ENCODE measurements at regions not wholly inside any gene's neighbourhood (a gene's known extent, or its start where the extent isn't known, plus 50 kb on each side); places are given as distances from the start of the nearest gene placed in this dataset.

DNA sequence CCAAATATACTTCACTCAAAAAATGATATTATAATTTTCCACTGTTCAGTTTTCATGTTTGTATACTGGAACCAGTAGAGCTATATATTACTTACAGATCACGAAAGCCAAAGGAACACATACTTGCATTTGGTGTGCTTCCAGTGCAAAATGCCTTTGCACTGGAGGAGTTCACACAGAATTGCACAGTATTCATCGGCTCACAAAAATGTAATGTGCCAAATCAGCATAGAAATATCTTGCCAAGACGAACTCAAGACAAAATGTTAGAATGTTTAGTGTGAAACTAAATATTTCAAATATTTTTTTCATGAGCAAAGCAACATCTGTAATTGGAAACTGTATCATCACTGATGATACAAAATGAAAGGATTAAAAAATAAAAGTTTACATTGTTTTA, 646.2 kb upstream of the SEMA3D start (continued):
- TF ChIP-seq SIN3B (IDR thresholded peaks at IDR 0.05; ENCODE audit: low read depth) = no peak

DNA sequence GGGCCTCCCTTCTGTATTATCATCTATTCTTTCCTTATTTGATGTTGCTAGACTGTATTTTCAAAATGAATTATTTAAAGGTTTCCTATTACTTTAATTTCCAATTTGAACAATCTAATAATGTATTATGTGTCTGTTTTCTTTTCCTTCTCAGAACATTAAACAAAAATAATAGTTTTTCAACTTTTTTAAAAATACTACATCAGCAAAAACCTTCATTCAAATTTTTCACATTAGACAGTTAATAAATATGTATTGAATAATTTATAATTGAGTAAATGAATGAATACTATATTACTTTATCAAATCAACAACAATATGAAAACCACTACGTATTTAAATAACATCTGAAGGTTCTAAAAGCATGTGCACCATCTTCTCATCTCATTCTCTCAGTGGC, 644.1 kb upstream of the SEMA3D start:
- WGBS (ENCODE audit: insufficient coverage, low coverage, missing lambda C conversion rate) = 0% methylated on average over 1 of the region's 1 CpG

DNA sequence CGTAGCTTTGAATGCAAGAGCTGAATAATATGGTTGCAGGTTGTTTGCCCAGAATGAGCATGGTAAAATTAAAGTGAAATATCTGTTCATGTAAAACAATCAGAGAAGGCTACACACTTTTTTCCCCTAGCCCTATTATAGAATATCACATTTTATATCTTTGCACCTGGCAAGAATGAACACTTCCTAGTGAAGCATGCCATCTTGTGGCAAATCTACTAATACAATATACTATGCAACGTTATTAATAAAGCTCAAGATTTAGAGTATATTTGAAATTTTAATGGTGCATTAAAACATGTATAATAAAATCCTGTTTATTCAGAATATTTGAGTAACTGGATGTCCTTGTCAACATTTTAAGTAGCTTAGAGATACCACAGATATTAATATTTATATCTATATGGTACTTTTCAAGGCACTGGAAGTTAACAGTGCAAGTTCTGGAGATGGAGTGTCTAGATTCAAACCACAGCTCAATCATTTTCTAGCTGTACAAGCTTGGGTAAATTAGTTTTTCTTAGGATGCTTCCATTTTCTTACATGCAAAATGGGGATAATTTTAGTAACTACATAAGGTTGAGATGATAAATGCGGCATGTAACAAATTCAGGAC, 643.1 kb upstream of the SEMA3D start:
- no TSS peak for BruUV-seq (replicated peaks)
- Histone ChIP-seq H3K27ac (ENCODE audit: extremely low read depth, low read depth, low read length) (no peak overlapping the region), H3K9me3 (replicated peaks; ENCODE audit: control insufficient read depth, insufficient read depth, low read depth, low read length) (no peaks in the 10 kb centered on the region), H3K36me3 (ENCODE audit: control insufficient read depth, insufficient read depth, low read length) (no peaks in the 10 kb centered on the region), H3K79me2 (ENCODE audit: control insufficient read depth, insufficient read depth, low read length) (no peaks in the 10 kb centered on the region), H4K20me1 (replicated peaks; ENCODE audit: control insufficient read depth, insufficient read depth, low read length) (no peaks in the 10 kb centered on the region), H3K4me2 (ENCODE audit: insufficient read depth, low read length) (no peak overlapping the region), H3K9me1 (ENCODE audit: control insufficient read depth, insufficient read depth, low read length) (no peaks in the 10 kb centered on the region), H3K4me1 (replicated peaks in 1 of 2; ENCODE audit: control insufficient read depth in 2 of 2, insufficient read depth in 2 of 2, low read length in 2 of 2) (no peaks in the 10 kb centered on the region), H3K9ac (ENCODE audit: insufficient read depth in 1 of 2, low read depth in 2 of 2, low read length in 2 of 2) (no peak overlapping the region), H3K27me3 (ENCODE audit: control insufficient read depth in 2 of 2, insufficient read depth in 2 of 2, low read length in 2 of 2) (no peaks in the 10 kb centered on the region), H3K4me3 (no peak overlapping the region), H2AFZ (ENCODE audit: low read depth, low read length) (no peak overlapping the region)
- WGBS (ENCODE audit: insufficient coverage, low coverage, missing lambda C conversion rate) = 1% methylated on average over 3 of the region's 3 CpGs
- DNase-seq (ENCODE audit: extremely low read depth in 1 of 4, low spot score in 3 of 4) (no peak), ATAC-seq (no peak), FAIRE-seq (no peak)
- intact Hi-C loops (cut with micrococcal nuclease) (no loop called here), in situ Hi-C loops (cut with MboI) (no loop called here)
- POLR2A ChIA-PET = no interaction called here
- CTCF ChIA-PET (ENCODE audit: low intra/inter-chr PET ratio) = no interaction called here
- TF ChIP-seq SMAD2 (IDR thresholded peaks at IDR 0.05; ENCODE audit: low read depth, low read length) (no peak), SMC3 (conservative IDR thresholded peaks at IDR 0.05; ENCODE audit: insufficient read depth, low read depth, low read length) (no peak), KAT8 (IDR thresholded peaks at IDR 0.05; ENCODE audit: low read depth) (no peak), ZNF561 (CRISPR knock-in tag; conservative IDR thresholded peaks at IDR 0.05) (no peak), TAF7 (tag; IDR thresholded peaks at IDR 0.05) (no peak), ZNF589 (CRISPR knock-in tag; IDR thresholded peaks at IDR 0.05; ENCODE audit: low read depth) (no peak)
- TF ChIP-seq, protein P1, sequence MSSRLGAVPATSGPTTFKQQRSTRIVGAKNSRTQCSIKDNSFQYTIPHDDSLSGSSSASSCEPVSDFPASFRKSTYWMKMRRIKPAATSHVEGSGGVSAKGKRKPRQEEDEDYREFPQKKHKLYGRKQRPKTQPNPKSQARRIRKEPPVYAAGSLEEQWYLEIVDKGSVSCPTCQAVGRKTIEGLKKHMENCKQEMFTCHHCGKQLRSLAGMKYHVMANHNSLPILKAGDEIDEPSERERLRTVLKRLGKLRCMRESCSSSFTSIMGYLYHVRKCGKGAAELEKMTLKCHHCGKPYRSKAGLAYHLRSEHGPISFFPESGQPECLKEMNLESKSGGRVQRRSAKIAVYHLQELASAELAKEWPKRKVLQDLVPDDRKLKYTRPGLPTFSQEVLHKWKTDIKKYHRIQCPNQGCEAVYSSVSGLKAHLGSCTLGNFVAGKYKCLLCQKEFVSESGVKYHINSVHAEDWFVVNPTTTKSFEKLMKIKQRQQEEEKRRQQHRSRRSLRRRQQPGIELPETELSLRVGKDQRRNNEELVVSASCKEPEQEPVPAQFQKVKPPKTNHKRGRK (tag; IDR thresholded peaks at IDR 0.05) = no peak

More for the DNA sequence above, 644.1 kb upstream of the SEMA3D start:
- DNase-seq (ENCODE audit: extremely low read depth in 1 of 4, low spot score in 3 of 4) = no peak
- Histone ChIP-seq H3K27me3 (ENCODE audit: control insufficient read depth in 2 of 2, insufficient read depth in 2 of 2, low read length in 2 of 2) (no peaks in the 10 kb centered on the region), H3K4me2 (ENCODE audit: insufficient read depth, low read length) (no peak overlapping the region), H3K9ac (ENCODE audit: insufficient read depth in 1 of 2, low read depth in 2 of 2, low read length in 2 of 2) (no peak overlapping the region), H3K27ac (ENCODE audit: extremely low read depth, low read depth, low read length) (no peak overlapping the region), H3K4me3 (no peak overlapping the region), H3K79me2 (ENCODE audit: control insufficient read depth, insufficient read depth, low read length) (no peaks in the 10 kb centered on the region), H3K9me3 (replicated peaks; ENCODE audit: control insufficient read depth, insufficient read depth, low read depth, low read length) (no peaks in the 10 kb centered on the region), H2AFZ (ENCODE audit: low read depth, low read length) (no peak overlapping the region), H4K20me1 (replicated peaks; ENCODE audit: control insufficient read depth, insufficient read depth, low read length) (no peaks in the 10 kb centered on the region), H3K36me3 (ENCODE audit: control insufficient read depth, insufficient read depth, low read length) (no peaks in the 10 kb centered on the region), H3K9me1 (ENCODE audit: control insufficient read depth, insufficient read depth, low read length) (no peaks in the 10 kb centered on the region), H3K4me1 (replicated peaks in 1 of 2; ENCODE audit: control insufficient read depth in 2 of 2, insufficient read depth in 2 of 2, low read length in 2 of 2) (no peaks in the 10 kb centered on the region)
- no TSS peak for BruUV-seq (replicated peaks)
- ChIA-PET CTCF (ENCODE audit: low intra/inter-chr PET ratio) (no interaction called here), POLR2A (interaction anchor here (0.5 kb wide), 1 partner anchor 11 kb away, joined by 3 read pairs; no protein-coding TSS in a partner anchor)
- intact Hi-C loops (cut with micrococcal nuclease) = no loop called here
- no peak for FAIRE-seq
- in situ Hi-C loops (cut with MboI) = no loop called here
- no peak for ATAC-seq
- TF ChIP-seq MAFK (IDR thresholded peaks at IDR 0.05; ENCODE audit: low read length) (peak; percentile 40; the same call in 1 of the 2 replicates), THRAP3 (IDR thresholded peaks at IDR 0.05; ENCODE audit: borderline replicate concordance) (no peak), C11orf30 (IDR thresholded peaks at IDR 0.05; ENCODE audit: low read depth) (peak; percentile 58; the same call in 1 of the 2 replicates), MAFF (IDR thresholded peaks at IDR 0.05; ENCODE audit: low read length) (peak; percentile 30; the same call in 1 of the 2 replicates), ZNF316 (IDR thresholded peaks at IDR 0.05) (peak; percentile 82), FOXJ2 (tag; IDR thresholded peaks at IDR 0.05) (no peak)

Measured in K562 (cell line).